Endothelial cell of umbilical vein (primary cell): ENCODE measurements at regions not wholly inside any gene's neighbourhood (a gene's known extent, or its start where the extent isn't known, plus 50 kb on each side); places are given as distances from the start of the nearest gene placed in this dataset.

Experiments used
- BruUV-seq: library from RNA; stranded (reverse); fragments of 400-500 nt; replicated peaks from 2 replicates; lab custom pipeline; 2021; lab: Mats Ljungman, UMichigan
- CTCF ChIA-PET: fragments of 300-600, 350-600 bp; sonication (Branson Sonifier 250); formaldehyde crosslinking; loops from one replicate; lab custom pipeline; 2021; ENCODE audit warnings: antibody characterized with exemption, inconsistent platforms; lab: Charles Lee
- POLR2A ChIA-PET: fragments of 300-600, 350-600 bp; sonication (Branson Sonifier 250); formaldehyde crosslinking; loops from one replicate; lab custom pipeline; 2021; ENCODE audit warnings: antibody characterized with exemption, inconsistent platforms; lab: Charles Lee
- DNase-seq: peaks from one replicate; pipeline ENCODE4 v3.0.0-alpha.2; 2011; ENCODE audit warnings: low read depth, low spot score
- FAIRE-seq: peaks from 2 replicates; lab custom pipeline; 2011; peaks lifted over from hg19 to GRCh38; lab: Jason Lieb, UNC
- H2AFZ ChIP-seq: 2 replicates; pipeline ENCODE4 v1.6.0; 2012; ENCODE audit warnings: low read depth, low read length, control low read depth, inconsistent platforms
- H3K27ac ChIP-seq: 2 replicates; pipeline ENCODE4 v1.5.1; 2011; ENCODE audit warnings: low read depth, mild to moderate bottlenecking, control low read depth, low read length, moderate library complexity; ENCODE audit not compliant: insufficient read depth
- H3K27me3 ChIP-seq, 2 experiments: 2 replicates each; pipeline versions ENCODE4 v1.6.0 to v1.6.1; 2011; ENCODE audit warnings: low read length in 2 of 2, mixed read lengths in 1 of 2; ENCODE audit not compliant: control insufficient read depth in 2 of 2, insufficient read depth in 2 of 2
- H3K36me3 ChIP-seq, 2 experiments: 2 replicates in 1 of 2; 3 replicates in 1 of 2; pipeline ENCODE4 v1.5.1; 2011; ENCODE audit warnings: low read length in 2 of 2, mild to moderate bottlenecking in 1 of 2, moderate library complexity in 1 of 2; ENCODE audit not compliant: control insufficient read depth in 2 of 2, insufficient read depth in 2 of 2; ENCODE audit errors: extremely low read depth in 1 of 2
- H3K4me1 ChIP-seq: 3 replicates; pipeline ENCODE4 v1.5.1; 2011; ENCODE audit warnings: mild to moderate bottlenecking, low read length; ENCODE audit not compliant: control insufficient read depth, insufficient read depth; ENCODE audit errors: extremely low read depth
- H3K4me2 ChIP-seq: 2 replicates; pipeline ENCODE4 v1.6.1; 2011; ENCODE audit warnings: low read length, control low read depth, mixed read lengths; ENCODE audit not compliant: insufficient read depth
- H3K4me3 ChIP-seq, 3 experiments: fragments of 200-600 bp in 1 of 3; sonication (generic), shearing (Covaris generic) in 1 of 3; replicated peaks in 1 of 3; 2 replicates each; pipeline ENCODE4 v1.5.1; 2011 to 2016; ENCODE audit warnings: control low read depth in 3 of 3, low read length in 3 of 3, mild to moderate bottlenecking in 2 of 3, inconsistent platforms in 1 of 3, low read depth in 1 of 3, moderate library complexity in 1 of 3; ENCODE audit not compliant: insufficient read depth in 1 of 3
- H3K79me2 ChIP-seq: 2 replicates; pipeline ENCODE4 v1.6.0; 2012; ENCODE audit warnings: low read length, inconsistent platforms; ENCODE audit not compliant: control insufficient read depth, insufficient read depth
- H3K9ac ChIP-seq: replicated peaks from 2 replicates; pipeline ENCODE3; 2011; ENCODE audit warnings: low read length, control low read depth; ENCODE audit not compliant: insufficient read depth; ENCODE audit errors: extremely low read depth
- H3K9me1 ChIP-seq: replicated peaks from 3 replicates; pipeline ENCODE4 v1.6.0; 2011; ENCODE audit warnings: mild to moderate bottlenecking, low read length; ENCODE audit not compliant: control insufficient read depth, insufficient read depth; ENCODE audit errors: extremely low read depth
- H3K9me3 ChIP-seq: replicated peaks from 2 replicates; pipeline ENCODE4 v1.5.1; 2012; ENCODE audit warnings: low read length, inconsistent platforms; ENCODE audit not compliant: control insufficient read depth, insufficient read depth
- H4K20me1 ChIP-seq: replicated peaks from 2 replicates; pipeline ENCODE3; 2011; ENCODE audit warnings: mild to moderate bottlenecking, low read length; ENCODE audit not compliant: control insufficient read depth, insufficient read depth; ENCODE audit errors: extremely low read depth
- EZH2 ChIP-seq: IDR thresholded peaks from 2 replicates; pipeline ENCODE4 v1.6.1; 2012; ENCODE audit warnings: borderline replicate concordance, low read depth, mild to moderate bottlenecking, moderate library complexity, low read length, inconsistent platforms; ENCODE audit not compliant: severe bottlenecking
- FOS ChIP-seq: IDR thresholded peaks from 2 replicates; pipeline ENCODE4 v1.6.1; 2011; ENCODE audit warnings: mild to moderate bottlenecking, low read length, moderate library complexity, borderline replicate concordance; ENCODE audit not compliant: insufficient read depth
- GATA2 ChIP-seq: IDR thresholded peaks from 2 replicates; pipeline ENCODE4 v1.7.0; 2011; ENCODE audit warnings: low read depth, mild to moderate bottlenecking, moderate library complexity, mixed read lengths, low read length; ENCODE audit not compliant: insufficient read length, insufficient read depth
- JUN ChIP-seq: IDR thresholded peaks from 2 replicates; pipeline ENCODE4 v1.6.1; 2011; ENCODE audit warnings: borderline replicate concordance, low read depth; ENCODE audit not compliant: insufficient read length, insufficient read depth
- MYC ChIP-seq: IDR thresholded peaks from one replicate; pipeline ENCODE4 v1.6.1; 2011; ENCODE audit warnings: mild to moderate bottlenecking, low read depth, low read length
- POLR2A ChIP-seq: IDR thresholded peaks from 2 replicates; pipeline ENCODE4 v1.6.1; 2012; ENCODE audit warnings: low read depth, mild to moderate bottlenecking, control low read depth, low read length
- dilution Hi-C: fragments of 300-500 bp; cut with MboI; formaldehyde crosslinking; loops from one replicate; pipeline ENCODE4 v1.15.0; 2019; ENCODE audit warnings: low sequenced_read_pairs; ENCODE audit not compliant: extremely low pct_ligation_motif_present
- intact Hi-C: fragments of 100-400 bp; cut with micrococcal nuclease; formaldehyde crosslinking; loops from one replicate; pipeline ENCODE4 v1.10.0; 2022
- TF ChIP-seq, protein P1 (sequence below): IDR thresholded peaks from 2 replicates; pipeline ENCODE4 v1.6.1; 2011; ENCODE audit not compliant: insufficient read depth, insufficient read length
- TF ChIP-seq, protein P2 (sequence below), 2 donors: IDR thresholded peaks; 1 replicate in 1 of 2; 2 replicates in 1 of 2; pipeline ENCODE4 v1.5.1; 2011; ENCODE audit warnings: low read length in 2 of 2, mild to moderate bottlenecking in 2 of 2, moderate library complexity in 2 of 2, control low read depth in 1 of 2, inconsistent platforms in 1 of 2, low read depth in 1 of 2; ENCODE audit not compliant: insufficient read depth in 1 of 2; ENCODE audit errors: extremely low read depth in 1 of 2

DNA sequence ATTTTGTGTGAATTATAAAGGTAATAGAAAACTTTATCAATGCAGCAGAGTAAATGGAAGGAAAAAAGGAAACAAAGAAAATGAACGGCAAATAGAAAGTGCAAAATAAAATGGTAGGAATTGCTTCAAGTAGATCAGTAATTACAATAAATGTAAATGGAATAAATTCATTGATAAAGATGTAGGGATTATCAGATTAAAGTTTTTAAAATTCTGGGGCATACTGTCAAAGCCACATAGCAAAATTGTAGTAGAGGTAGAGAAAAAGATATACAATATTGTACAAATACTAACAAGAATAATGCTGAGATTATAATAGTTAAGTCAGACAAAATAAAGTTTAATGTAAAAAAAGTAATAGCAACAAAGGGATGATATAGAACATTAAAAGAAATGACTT, 94.7 kb downstream of the SMIM20 start:
- dilution Hi-C loops: no loop called here

DNA sequence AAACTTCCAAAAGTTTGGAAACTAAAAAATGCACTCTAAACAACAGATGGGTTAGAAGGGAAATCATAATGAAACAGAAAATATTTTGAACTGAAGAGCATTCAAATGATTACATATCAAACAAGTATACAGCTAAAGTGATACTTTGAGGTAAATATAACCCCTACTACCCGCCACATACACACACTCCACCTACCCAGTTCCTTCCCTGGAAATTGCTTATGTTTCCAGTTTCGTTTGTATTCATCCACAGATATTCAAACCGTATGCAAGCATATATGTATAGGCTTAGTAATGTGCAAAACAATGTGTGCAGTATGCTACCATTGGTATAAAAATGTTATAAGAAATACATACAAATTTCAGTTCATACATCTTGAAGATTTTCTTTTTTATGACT, 95.5 kb downstream of the SMIM20 start:
- Histone ChIP-seq H3K9me1 (no peaks in the 10 kb centered on the region), H3K4me3 (no peak overlapping the region), H3K9ac (no peak overlapping the region), H3K9me3 (no peaks in the 10 kb centered on the region), H3K79me2 (no peaks in the 10 kb centered on the region), H3K27ac (no peak overlapping the region), H3K4me2 (no peak overlapping the region), H4K20me1 (no peaks in the 10 kb centered on the region), H2AFZ (no peak overlapping the region), H3K36me3 (no peaks in the 10 kb centered on the region), H3K27me3 (peaks cover 0 to 3% of the 10 kb centered on the region in 2 experiments), H3K4me1 (no peaks in the 10 kb centered on the region)
- ChIA-PET CTCF (no interaction called here), POLR2A (no interaction called here)
- FAIRE-seq (no peak), DNase-seq (no peak)
- dilution Hi-C loops (no loop called here), intact Hi-C loops (no loop called here)
- BruUV-seq: no TSS peak
- TF ChIP-seq, protein P1, sequence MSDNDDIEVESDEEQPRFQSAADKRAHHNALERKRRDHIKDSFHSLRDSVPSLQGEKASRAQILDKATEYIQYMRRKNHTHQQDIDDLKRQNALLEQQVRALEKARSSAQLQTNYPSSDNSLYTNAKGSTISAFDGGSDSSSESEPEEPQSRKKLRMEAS: no peak
- TF ChIP-seq FOS (no peak), POLR2A (no peak), EZH2 (no peak), GATA2 (no peak), MYC (no peak)
- TF ChIP-seq, protein P2, sequence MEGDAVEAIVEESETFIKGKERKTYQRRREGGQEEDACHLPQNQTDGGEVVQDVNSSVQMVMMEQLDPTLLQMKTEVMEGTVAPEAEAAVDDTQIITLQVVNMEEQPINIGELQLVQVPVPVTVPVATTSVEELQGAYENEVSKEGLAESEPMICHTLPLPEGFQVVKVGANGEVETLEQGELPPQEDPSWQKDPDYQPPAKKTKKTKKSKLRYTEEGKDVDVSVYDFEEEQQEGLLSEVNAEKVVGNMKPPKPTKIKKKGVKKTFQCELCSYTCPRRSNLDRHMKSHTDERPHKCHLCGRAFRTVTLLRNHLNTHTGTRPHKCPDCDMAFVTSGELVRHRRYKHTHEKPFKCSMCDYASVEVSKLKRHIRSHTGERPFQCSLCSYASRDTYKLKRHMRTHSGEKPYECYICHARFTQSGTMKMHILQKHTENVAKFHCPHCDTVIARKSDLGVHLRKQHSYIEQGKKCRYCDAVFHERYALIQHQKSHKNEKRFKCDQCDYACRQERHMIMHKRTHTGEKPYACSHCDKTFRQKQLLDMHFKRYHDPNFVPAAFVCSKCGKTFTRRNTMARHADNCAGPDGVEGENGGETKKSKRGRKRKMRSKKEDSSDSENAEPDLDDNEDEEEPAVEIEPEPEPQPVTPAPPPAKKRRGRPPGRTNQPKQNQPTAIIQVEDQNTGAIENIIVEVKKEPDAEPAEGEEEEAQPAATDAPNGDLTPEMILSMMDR (IDR thresholded peaks at IDR 0.05; ENCODE audit: extremely low read depth in 1 of 2, insufficient read depth in 1 of 2, low read depth in 1 of 2, low read length in 2 of 2): no peak

More for the DNA sequence above, 94.7 kb downstream of the SMIM20 start:
- Histone ChIP-seq H3K36me3 (no peaks in the 10 kb centered on the region), H3K27me3 (peaks cover 0 to 6% of the 10 kb centered on the region in 2 experiments), H4K20me1 (no peaks in the 10 kb centered on the region), H3K9ac (no peak overlapping the region), H3K27ac (no peak overlapping the region), H3K4me3 (no peak overlapping the region), H3K4me1 (no peaks in the 10 kb centered on the region), H3K4me2 (no peak overlapping the region), H3K9me3 (no peaks in the 10 kb centered on the region), H3K9me1 (no peaks in the 10 kb centered on the region), H2AFZ (no peak overlapping the region), H3K79me2 (no peaks in the 10 kb centered on the region)
- no peak for DNase-seq
- POLR2A ChIA-PET: no interaction called here
- no TSS peak for BruUV-seq
- TF ChIP-seq, protein P2 (IDR thresholded peaks at IDR 0.05; ENCODE audit: extremely low read depth in 1 of 2, insufficient read depth in 1 of 2, low read depth in 1 of 2, low read length in 2 of 2): no peak
- TF ChIP-seq POLR2A: no peak
- TF ChIP-seq GATA2: no peak
- TF ChIP-seq JUN: no peak
- TF ChIP-seq, protein P1: no peak
- no peak for TF ChIP-seq EZH2
- FAIRE-seq: no peak
- CTCF ChIA-PET: no interaction called here
- intact Hi-C loops: no loop called here
